ENCODE measurements at regions not wholly inside any gene's neighbourhood (a gene's known extent, or its start where the extent isn't known, plus 50 kb on each side); places are given as distances from the start of the nearest gene placed in this dataset.

DNA sequence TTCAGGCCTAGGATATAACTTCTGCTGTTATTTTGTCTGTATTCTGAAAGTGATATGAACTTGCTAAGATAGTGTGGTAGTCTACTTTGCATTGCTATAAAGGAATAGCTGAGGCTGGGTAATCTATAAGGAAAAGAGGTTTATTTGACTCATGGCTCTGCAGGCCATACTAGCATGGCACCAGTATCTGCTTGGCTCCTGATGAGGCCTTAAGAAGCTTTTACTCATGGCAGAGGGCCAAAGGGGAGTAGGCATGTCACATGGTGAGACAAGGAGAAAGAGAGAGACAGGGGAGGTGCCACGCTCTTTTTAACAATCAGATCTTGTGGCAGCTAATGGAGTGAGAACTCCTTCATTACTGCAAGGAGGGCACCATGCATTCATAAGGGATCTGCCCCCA is 247.3 kb downstream of the GPAT3 start:
- no peak for TF ChIP-seq POLR2A (IDR thresholded peaks at IDR 0.05; ENCODE audit: low read length)
- TF ChIP-seq GATA1 (IDR thresholded peaks at IDR 0.05; ENCODE audit: low read depth, low read length), result no peak
